Neural progenitor cell (in vitro differentiated cells): ENCODE measurements at regions not wholly inside any gene's neighbourhood (a gene's known extent, or its start where the extent isn't known, plus 50 kb on each side); places are given as distances from the start of the nearest gene placed in this dataset.
A peak's percentile ranks its signal among the peaks of the same experiment; 100 is the strongest.

Experiments
- DNase-seq: peaks from one replicate; pipeline ENCODE4 v3.0.0-alpha.2; 2016; ENCODE audit warnings: low spot score
- H2AFZ ChIP-seq: fragments of 200-600 bp; sonication (generic); replicated peaks from 2 replicates; pipeline ENCODE4 v1.6.1; 2016; ENCODE audit warnings: antibody characterized with exemption
- H3F3A ChIP-seq: fragments of 200-600 bp; sonication (generic); 2 replicates; pipeline ENCODE4 v1.6.1; 2016; ENCODE audit warnings: antibody characterized with exemption, low read depth
- H3K27ac ChIP-seq: fragments of 200-600 bp; sonication (generic); 2 replicates; pipeline ENCODE4 v1.5.1; 2016; ENCODE audit warnings: mild to moderate bottlenecking
- H3K27me3 ChIP-seq: fragments of 200-600 bp; sonication (generic); 2 replicates; pipeline ENCODE4 v1.6.1; 2016; ENCODE audit warnings: mild to moderate bottlenecking, moderate library complexity
- H3K36me3 ChIP-seq: fragments of 200-600 bp; sonication (generic); 2 replicates; pipeline ENCODE4 v1.5.1; 2016
- H3K4me1 ChIP-seq: fragments of 200-600 bp; sonication (generic); 2 replicates; pipeline ENCODE4 v1.6.1; 2016; ENCODE audit warnings: mixed run types
- H3K4me2 ChIP-seq: fragments of 200-600 bp; sonication (generic); 2 replicates; pipeline ENCODE4 v1.6.1; 2016
- H3K4me3 ChIP-seq: fragments of 200-600 bp; sonication (generic); 2 replicates; pipeline ENCODE4 v1.5.1; 2016
- H3K79me2 ChIP-seq: fragments of 200-600 bp; sonication (generic); 2 replicates; pipeline ENCODE4 v1.6.1; 2016; ENCODE audit warnings: low read depth
- H3K9ac ChIP-seq: fragments of 200-600 bp; sonication (generic); 2 replicates; pipeline ENCODE4 v1.6.1; 2016
- H3K9me3 ChIP-seq: fragments of 200-600 bp; sonication (generic); 2 replicates; pipeline ENCODE4 v1.5.1; 2016; ENCODE audit warnings: low read depth
- H4K20me1 ChIP-seq: fragments of 200-600 bp; sonication (generic); 2 replicates; pipeline ENCODE4 v1.6.1; 2016; ENCODE audit warnings: low read depth
- H3K27ac Mint-ChIP-seq: 3 replicates; pipeline ENCODE4 v1.8.0; 2021; ENCODE audit warnings: mixed read lengths
- H3K27me3 Mint-ChIP-seq: 2 replicates; pipeline ENCODE4 v1.8.0; 2022; ENCODE audit warnings: low read depth, mild to moderate bottlenecking, inconsistent platforms, moderate library complexity, mixed read lengths; ENCODE audit not compliant: insufficient read depth
- H3K36me3 Mint-ChIP-seq: 3 replicates; pipeline ENCODE4 v1.8.0; 2021; ENCODE audit warnings: mixed read lengths
- H3K4me1 Mint-ChIP-seq: 3 replicates; pipeline ENCODE4 v1.8.0; 2021; ENCODE audit warnings: mixed read lengths
- H3K4me3 Mint-ChIP-seq: 3 replicates; pipeline ENCODE4 v1.8.0; 2021; ENCODE audit warnings: mild to moderate bottlenecking, moderate library complexity, mixed read lengths
- H3K9me3 Mint-ChIP-seq: 3 replicates; pipeline ENCODE4 v1.8.0; 2020; ENCODE audit warnings: mixed read lengths
- CTCF ChIP-seq: fragments of 200-600 bp; sonication (generic); IDR thresholded peaks from 2 replicates; pipeline ENCODE4 v1.5.1; 2017; ENCODE audit warnings: antibody characterized with exemption, mild to moderate bottlenecking
- EZH2 ChIP-seq: fragments of 200-600 bp; sonication (generic); IDR thresholded peaks from 2 replicates; pipeline ENCODE4 v1.6.1; 2017; ENCODE audit warnings: antibody characterized with exemption, mild to moderate bottlenecking, moderate library complexity
- EZH2phosphoT487 ChIP-seq: fragments of 200-600 bp; sonication (generic); IDR thresholded peaks from 2 replicates; pipeline ENCODE4 v1.6.1; 2017; ENCODE audit warnings: antibody characterized with exemption

GRCh38 chr22:26737262-26737661, 79.9 kb downstream of the MIAT start:
- H3K4me3 Mint-ChIP-seq, result no peak overlapping the region
- Histone ChIP-seq H3K36me3 (no peaks in the 10 kb centered on the region), H3K27me3 (no peaks in the 10 kb centered on the region), H3K9ac (no peak overlapping the region), H4K20me1 (no peaks in the 10 kb centered on the region), H3F3A (peaks cover 4% of the 10 kb centered on the region), H3K27ac (no peak overlapping the region), H3K4me2 (no peak overlapping the region), H3K4me3 (no peak overlapping the region), H2AFZ (no peak overlapping the region), H3K9me3 (no peaks in the 10 kb centered on the region), H3K79me2 (no peaks in the 10 kb centered on the region), H3K4me1 (peaks cover 11% of the 10 kb centered on the region)
- DNase-seq, result no peak
- H3K27me3 Mint-ChIP-seq, result peaks cover 5% of the 10 kb centered on the region
- peaks cover 12% of the 10 kb centered on the region for H3K9me3 Mint-ChIP-seq
- peaks cover 12% of the 10 kb centered on the region for H3K36me3 Mint-ChIP-seq
- peaks cover 20% of the 10 kb centered on the region for H3K4me1 Mint-ChIP-seq
- H3K27ac Mint-ChIP-seq, result peak overlapping the region; percentile 36
- TF ChIP-seq EZH2, result no peak
- no peak for TF ChIP-seq CTCF
- TF ChIP-seq EZH2phosphoT487, result no peak

- Mint-ChIP-seq H3K36me3 (no peaks in the 10 kb centered on the region), H3K9me3 (peaks cover 2% of the 10 kb centered on the region), H3K4me3 (no peak overlapping the region), H3K27ac (peak overlapping the region; percentile 48), H3K4me1 (peaks cover 18% of the 10 kb centered on the region), H3K27me3 (peaks cover 5% of the 10 kb centered on the region)
- Histone ChIP-seq H3K27me3 (no peaks in the 10 kb centered on the region), H3K9ac (no peak overlapping the region), H3K36me3 (no peaks in the 10 kb centered on the region), H3K4me3 (no peak overlapping the region), H3F3A (peaks cover 4% of the 10 kb centered on the region), H4K20me1 (no peaks in the 10 kb centered on the region), H3K4me1 (peaks cover 9% of the 10 kb centered on the region), H3K9me3 (no peaks in the 10 kb centered on the region), H3K79me2 (no peaks in the 10 kb centered on the region), H2AFZ (peak overlapping the region; percentile 81), H3K4me2 (no peak overlapping the region), H3K27ac (no peak overlapping the region)
- DNase-seq, result peak; percentile 31
- TF ChIP-seq EZH2phosphoT487, result no peak
- TF ChIP-seq CTCF, result no peak
- TF ChIP-seq EZH2, result no peak
These were observed 82.9 kb downstream of the MIAT start for GRCh38 chr22:26740253-26740652.

GRCh38 chr22:26743149-26743548, 85.8 kb downstream of the MIAT start:
- no peaks in the 10 kb centered on the region for H4K20me1 ChIP-seq
- H3K27me3 ChIP-seq, result no peaks in the 10 kb centered on the region
- Mint-ChIP-seq H3K4me1 (peaks cover 40% of the 10 kb centered on the region), H3K27me3 (peaks cover 4% of the 10 kb centered on the region), H3K36me3 (no peaks in the 10 kb centered on the region), H3K9me3 (no peaks in the 10 kb centered on the region), H3K4me3 (no peak overlapping the region), H3K27ac (no peak overlapping the region)
- H3F3A ChIP-seq, result peaks cover 4% of the 10 kb centered on the region
- TF ChIP-seq EZH2phosphoT487 (no peak), EZH2 (no peak), CTCF (no peak)
- H3K27ac ChIP-seq, result no peak overlapping the region
- no peak overlapping the region for H3K4me3 ChIP-seq
- H2AFZ ChIP-seq, result no peak overlapping the region
- H3K4me2 ChIP-seq, result no peak overlapping the region
- no peaks in the 10 kb centered on the region for H3K9me3 ChIP-seq
- no peak for DNase-seq
- peaks cover 20% of the 10 kb centered on the region for H3K4me1 ChIP-seq
- no peaks in the 10 kb centered on the region for H3K79me2 ChIP-seq
- H3K36me3 ChIP-seq, result no peaks in the 10 kb centered on the region
- H3K9ac ChIP-seq, result no peak overlapping the region
